ENCODE measurements at regions not wholly inside any gene's neighbourhood (a gene's known extent, or its start where the extent isn't known, plus 50 kb on each side); places are given as distances from the start of the nearest gene placed in this dataset.

- H3K4me3 ChIP-seq (ENCODE audit: low read length): no peak overlapping the region
- no peak overlapping the region for H2AFZ ChIP-seq (ENCODE audit: low read depth, low read length)
- H4K20me1 ChIP-seq (ENCODE audit: insufficient read depth): no peaks in the 10 kb centered on the region
- no peaks in the 10 kb centered on the region for H3K9me2 ChIP-seq (ENCODE audit: insufficient read depth, low read length)
- H3K27me3 ChIP-seq (ENCODE audit: insufficient read depth, low read depth, low read length): no peaks in the 10 kb centered on the region
- no peak overlapping the region for H3K4me2 ChIP-seq (ENCODE audit: low read length)
- H3K27ac ChIP-seq (ENCODE audit: low read length): no peak overlapping the region
- no peak for TF ChIP-seq EP300 (conservative IDR thresholded peaks at IDR 0.05; ENCODE audit: poor library complexity, severe bottlenecking)
- no peaks in the 10 kb centered on the region for H3K79me2 ChIP-seq (replicated peaks; ENCODE audit: insufficient read depth, low read length)
- H3F3A ChIP-seq (ENCODE audit: insufficient read depth, low read length, poor library complexity, severe bottlenecking): no peaks in the 10 kb centered on the region
- no peaks in the 10 kb centered on the region for H3K9me3 ChIP-seq (ENCODE audit: low read length)
- H3K36me3 ChIP-seq (ENCODE audit: insufficient read depth, low read length): no peaks in the 10 kb centered on the region
- no peak overlapping the region for H3K9ac ChIP-seq (ENCODE audit: low read length)
Measured at GRCh38 chr9:1156794-1157550, 106.8 kb downstream of the DMRT2 start.

GRCh38 chr9:1157836-1158235 lies 107.7 kb downstream of the DMRT2 start:
- Histone ChIP-seq H4K20me1 (ENCODE audit: insufficient read depth) (no peaks in the 10 kb centered on the region), H3K9me3 (ENCODE audit: low read length) (no peaks in the 10 kb centered on the region), H3K4me3 (ENCODE audit: low read length) (no peak overlapping the region), H2AFZ (ENCODE audit: low read depth, low read length) (no peak overlapping the region), H3K27ac (ENCODE audit: low read length) (no peak overlapping the region), H3K36me3 (ENCODE audit: insufficient read depth, low read length) (no peaks in the 10 kb centered on the region), H3K27me3 (ENCODE audit: insufficient read depth, low read depth, low read length) (no peaks in the 10 kb centered on the region), H3K9ac (ENCODE audit: low read length) (no peak overlapping the region), H3K4me2 (ENCODE audit: low read length) (no peak overlapping the region), H3K79me2 (replicated peaks; ENCODE audit: insufficient read depth, low read length) (no peaks in the 10 kb centered on the region), H3F3A (ENCODE audit: insufficient read depth, low read length, poor library complexity, severe bottlenecking) (no peaks in the 10 kb centered on the region), H3K9me2 (ENCODE audit: insufficient read depth, low read length) (no peaks in the 10 kb centered on the region)
- no peak for TF ChIP-seq TAF1 (IDR thresholded peaks at IDR 0.05; ENCODE audit: low read depth)
- TF ChIP-seq EP300 (conservative IDR thresholded peaks at IDR 0.05; ENCODE audit: poor library complexity, severe bottlenecking): no peak
- no peak for TF ChIP-seq POLR2AphosphoS5 (IDR thresholded peaks at IDR 0.05)
- TF ChIP-seq CTCF (IDR thresholded peaks at IDR 0.05; ENCODE audit: poor library complexity, severe bottlenecking): no peak
- TF ChIP-seq SMC3 (conservative IDR thresholded peaks at IDR 0.05; ENCODE audit: poor library complexity): no peak
- TF ChIP-seq REST (IDR thresholded peaks at IDR 0.05; ENCODE audit: borderline replicate concordance): no peak
- TF ChIP-seq MXI1 (conservative IDR thresholded peaks at IDR 0.05; ENCODE audit: poor library complexity, severe bottlenecking): no peak
- TF ChIP-seq EZH2 (IDR thresholded peaks at IDR 0.05; ENCODE audit: borderline replicate concordance, insufficient read depth, low read length, poor library complexity, severe bottlenecking): no peak
- no peak for TF ChIP-seq RAD21 (conservative IDR thresholded peaks at IDR 0.05)

Measured in neural cell (in vitro differentiated cells).